ENCODE measurements at regions not wholly inside any gene's neighbourhood (a gene's known extent, or its start where the extent isn't known, plus 50 kb on each side); places are given as distances from the start of the nearest gene placed in this dataset.

DNA sequence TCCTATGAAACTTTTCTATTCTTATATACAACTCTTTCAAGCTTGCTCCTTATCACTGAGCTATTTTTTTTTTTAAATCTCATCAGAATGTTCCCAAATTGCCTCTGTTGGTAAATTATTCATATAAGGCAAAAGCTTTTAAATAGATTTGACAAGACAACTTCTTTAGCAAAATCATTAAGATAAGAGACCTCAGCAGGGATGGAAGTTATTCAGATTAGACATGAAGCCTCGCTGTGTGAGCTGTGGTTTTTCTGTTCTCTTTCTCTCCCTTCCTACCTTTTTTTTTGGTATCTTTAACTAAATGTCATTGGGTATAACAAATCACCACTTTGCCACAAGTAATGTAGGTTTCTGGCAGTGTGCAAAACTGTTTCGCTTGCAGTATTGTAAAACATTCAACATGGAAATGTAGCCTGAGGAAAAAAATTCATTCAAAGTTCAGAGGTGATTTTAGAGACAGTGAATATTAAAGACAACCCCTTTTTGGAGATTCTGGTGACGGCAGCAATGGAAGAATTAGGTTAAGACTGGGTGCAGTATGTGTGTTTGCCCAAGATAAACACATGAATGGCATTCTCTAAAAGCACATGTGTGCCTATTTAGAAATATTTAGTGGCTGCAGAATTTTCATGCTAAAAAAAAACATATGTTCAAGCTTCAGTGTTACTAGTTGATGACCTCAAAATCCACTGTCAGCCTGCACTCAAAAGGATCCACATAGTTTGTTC, 467.1 kb downstream of the ZNF608 start (continued):
- TF ChIP-seq POLR2A (IDR thresholded peaks at IDR 0.05; ENCODE audit: borderline replicate concordance, extremely low read depth, insufficient read depth, insufficient read length) (no peak), ELF1 (IDR thresholded peaks at IDR 0.05; ENCODE audit: borderline replicate concordance, low read depth) (no peak), CEBPB (IDR thresholded peaks at IDR 0.05; ENCODE audit: low read depth) (no peak), CBX3 (IDR thresholded peaks at IDR 0.05; ENCODE audit: low read depth) (no peak), POLR2AphosphoS5 (IDR thresholded peaks at IDR 0.05; ENCODE audit: low read depth, low read length) (no peak), YY1 (IDR thresholded peaks at IDR 0.05; ENCODE audit: extremely low read depth, insufficient replicate concordance, low read depth, low read length) (no peak), SP1 (IDR thresholded peaks at IDR 0.05; ENCODE audit: low read depth) (no peak)
- TF ChIP-seq, protein P1, sequence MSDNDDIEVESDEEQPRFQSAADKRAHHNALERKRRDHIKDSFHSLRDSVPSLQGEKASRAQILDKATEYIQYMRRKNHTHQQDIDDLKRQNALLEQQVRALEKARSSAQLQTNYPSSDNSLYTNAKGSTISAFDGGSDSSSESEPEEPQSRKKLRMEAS (IDR thresholded peaks at IDR 0.05) = no peak

GRCh38 chr5:124278636-124279035, 467.8 kb downstream of the ZNF608 start:
- ChIA-PET CTCF (no interaction called here), POLR2A (no interaction called here), RAD21 (ENCODE audit: low non-redundant PET in 1 of 2, low total read pairs in 2 of 2, uncharacterized antibody in 2 of 2, unreplicated experiment in 2 of 2) (no interaction called here)
- BruUV-seq (replicated peaks) = no TSS peak
- Histone ChIP-seq H3K4me2 (ENCODE audit: low read length) (no peak overlapping the region), H3K9me3 (ENCODE audit: control insufficient read depth in 1 of 2, insufficient read depth in 1 of 2, low read depth in 1 of 2, low read length in 2 of 2) (no peaks in the 10 kb centered on the region), H4K20me1 (ENCODE audit: insufficient read depth) (no peaks in the 10 kb centered on the region), H2AFZ (ENCODE audit: low read depth, low read length, poor library complexity, severe bottlenecking) (no peak overlapping the region), H3K9me2 (ENCODE audit: insufficient read depth) (no peaks in the 10 kb centered on the region), H3K27me3 (ENCODE audit: insufficient read depth, low read length) (no peaks in the 10 kb centered on the region), H3K4me3 (replicated peaks in 1 of 2; ENCODE audit: low read depth in 1 of 2, low read length in 2 of 2) (no peak overlapping the region), H3K36me3 (ENCODE audit: control insufficient read depth in 1 of 2, insufficient read depth in 2 of 2, low read length in 2 of 2) (no peaks in the 10 kb centered on the region), H3K9ac (ENCODE audit: low read length) (no peak overlapping the region), H3K79me2 (ENCODE audit: insufficient read depth, low read length) (no peaks in the 10 kb centered on the region), H3K27ac (ENCODE audit: low read depth, low read length) (no peak overlapping the region), H3K4me1 (ENCODE audit: control insufficient read depth in 1 of 2, insufficient read depth in 2 of 2, low read length in 2 of 2) (no peaks in the 10 kb centered on the region)
- intact Hi-C loops (cut with micrococcal nuclease) = no loop called here
- ATAC-seq = no peak
- DNase-seq (ENCODE audit: low read depth, low spot score) = no peak
- TF ChIP-seq, protein P2, sequence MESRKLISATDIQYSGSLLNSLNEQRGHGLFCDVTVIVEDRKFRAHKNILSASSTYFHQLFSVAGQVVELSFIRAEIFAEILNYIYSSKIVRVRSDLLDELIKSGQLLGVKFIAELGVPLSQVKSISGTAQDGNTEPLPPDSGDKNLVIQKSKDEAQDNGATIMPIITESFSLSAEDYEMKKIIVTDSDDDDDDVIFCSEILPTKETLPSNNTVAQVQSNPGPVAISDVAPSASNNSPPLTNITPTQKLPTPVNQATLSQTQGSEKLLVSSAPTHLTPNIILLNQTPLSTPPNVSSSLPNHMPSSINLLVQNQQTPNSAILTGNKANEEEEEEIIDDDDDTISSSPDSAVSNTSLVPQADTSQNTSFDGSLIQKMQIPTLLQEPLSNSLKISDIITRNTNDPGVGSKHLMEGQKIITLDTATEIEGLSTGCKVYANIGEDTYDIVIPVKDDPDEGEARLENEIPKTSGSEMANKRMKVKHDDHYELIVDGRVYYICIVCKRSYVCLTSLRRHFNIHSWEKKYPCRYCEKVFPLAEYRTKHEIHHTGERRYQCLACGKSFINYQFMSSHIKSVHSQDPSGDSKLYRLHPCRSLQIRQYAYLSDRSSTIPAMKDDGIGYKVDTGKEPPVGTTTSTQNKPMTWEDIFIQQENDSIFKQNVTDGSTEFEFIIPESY (IDR thresholded peaks at IDR 0.05; ENCODE audit: extremely low read depth, insufficient replicate concordance, low read length) = no peak
- no peak for TF ChIP-seq TCF7L2 (IDR thresholded peaks at IDR 0.05; ENCODE audit: borderline replicate concordance, extremely low read depth, insufficient read depth, insufficient read length)
- TF ChIP-seq ZFX (IDR thresholded peaks at IDR 0.05) = no peak
- no peak for TF ChIP-seq RAD21 (IDR thresholded peaks at IDR 0.05; ENCODE audit: low read depth)
- TF ChIP-seq, protein P1 (IDR thresholded peaks at IDR 0.05) = no peak
- no peak for TF ChIP-seq CEBPB (IDR thresholded peaks at IDR 0.05; ENCODE audit: low read depth)
- TF ChIP-seq REST (IDR thresholded peaks at IDR 0.05; ENCODE audit: low read depth) = no peak
- no peak for TF ChIP-seq EGR1 (IDR thresholded peaks at IDR 0.05; ENCODE audit: low read depth)
- TF ChIP-seq ATF3 (IDR thresholded peaks at IDR 0.05) = no peak
- TF ChIP-seq EZH2phosphoT487 (IDR thresholded peaks at IDR 0.05; ENCODE audit: borderline replicate concordance) = no peak
- TF ChIP-seq ELF1 (IDR thresholded peaks at IDR 0.05; ENCODE audit: borderline replicate concordance, low read depth) = no peak

All from HCT116 (cell line).